Fibroblast of skin of left quadriceps (primary cell): ENCODE measurements at regions not wholly inside any gene's neighbourhood (a gene's known extent, or its start where the extent isn't known, plus 50 kb on each side); places are given as distances from the start of the nearest gene placed in this dataset.
"Not testable (repeated sequence)": the region's sequence is repeated elsewhere in the genome, so short reads cannot be mapped to it uniquely, and the experiment has no call there.

Experiments used
- DNase-seq, 2 experiments: peaks; one replicate each; pipeline ENCODE4 v3.0.0-alpha.2; 2013; ENCODE audit warnings: low read depth in 2 of 2

GRCh38 chr4:188433741-188434315, 294.6 kb downstream of the TRIML1 start:
- DNase-seq, result no peak

GRCh38 chr4:188434643-188435042, 295.4 kb downstream of the TRIML1 start:
- no peak for DNase-seq

GRCh38 chr4:188435381-188435780, 296.1 kb downstream of the TRIML1 start:
- DNase-seq, result no peak

DNA sequence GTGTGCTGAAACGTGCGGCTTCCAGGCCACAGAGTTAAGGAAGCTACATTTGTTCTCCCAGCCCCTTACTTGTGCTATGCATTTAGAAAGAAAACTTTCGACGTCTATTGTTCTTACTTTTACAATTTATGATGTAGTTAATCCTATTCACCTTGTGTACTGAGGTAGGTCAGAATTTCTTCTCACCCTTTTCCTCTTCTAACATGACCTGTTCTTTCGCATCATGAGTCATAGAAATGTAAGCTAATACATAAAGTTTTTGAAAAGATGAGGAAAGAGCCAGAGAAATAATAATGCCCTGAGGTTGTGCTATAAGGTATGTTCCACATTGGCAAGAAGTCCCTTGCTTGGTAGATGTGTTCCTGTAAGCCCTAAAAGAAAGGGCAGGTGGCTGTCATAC, 298.3 kb downstream of the TRIML1 start:
- DNase-seq, result no peak

DNA sequence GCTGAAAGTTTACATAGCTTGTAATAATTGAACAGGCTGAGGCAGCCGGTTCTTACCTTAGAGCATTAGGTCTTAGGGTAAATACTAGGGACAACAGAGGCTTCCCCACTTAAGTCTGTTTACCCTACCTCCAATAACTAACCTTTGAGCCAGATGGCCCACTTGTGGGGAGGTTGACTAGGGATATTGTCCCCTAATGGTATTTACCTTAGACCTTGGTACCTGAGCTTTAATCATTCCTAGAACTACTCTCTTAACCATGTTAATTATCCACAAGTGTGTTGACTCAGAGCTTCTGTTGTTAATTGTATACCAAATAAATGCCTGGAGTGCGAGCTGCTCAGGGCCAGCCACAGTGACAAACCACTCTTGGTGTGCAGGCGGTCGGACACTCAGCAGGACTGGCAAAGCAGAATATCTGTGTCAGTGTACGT, 299.2 kb downstream of the TRIML1 start:
- not testable (repeated sequence) for DNase-seq

- no peak for DNase-seq
Measured at GRCh38 chr4:188439641-188440311, 300.5 kb downstream of the TRIML1 start.

DNA sequence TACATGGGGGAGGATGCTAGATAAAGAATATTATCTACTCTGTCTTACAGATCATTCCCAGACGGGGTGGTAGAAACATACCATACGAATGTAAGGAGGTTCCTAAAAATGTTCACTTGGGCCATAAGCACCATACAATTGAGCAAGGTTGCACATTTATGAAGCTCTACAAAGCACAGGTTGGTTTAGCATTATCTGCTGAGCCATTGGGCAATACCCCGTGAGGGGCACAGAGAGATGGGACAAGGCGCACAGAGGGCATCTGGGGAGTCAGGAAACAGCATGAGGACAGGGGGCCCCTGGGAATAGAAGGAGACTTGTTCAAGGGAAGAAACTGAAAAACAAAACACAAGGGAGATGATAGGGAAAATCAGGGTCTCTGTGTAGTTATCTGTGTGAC, 305.3 kb downstream of the TRIML1 start:
- DNase-seq, result no peak

DNA sequence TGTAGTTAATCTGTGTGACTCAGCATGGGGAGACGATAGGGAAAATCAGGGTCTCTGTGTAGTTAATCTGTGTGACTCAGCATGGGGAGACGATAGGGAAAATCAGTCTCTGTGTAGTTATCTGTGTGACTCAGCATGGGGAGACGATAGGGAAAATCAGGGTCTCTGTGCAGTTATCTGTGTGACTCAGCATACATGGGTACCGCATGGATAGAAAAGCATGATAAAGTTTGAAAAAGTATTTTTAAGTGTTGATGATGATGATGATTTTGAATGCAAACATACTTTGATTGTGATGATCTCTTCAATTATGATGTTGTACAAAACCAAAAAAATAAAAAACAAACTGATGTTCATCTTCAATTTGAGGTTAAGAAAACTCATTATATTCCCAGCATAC, 309.8 kb downstream of the TRIML1 start:
- not testable (repeated sequence) for DNase-seq

GRCh38 chr4:188450571-188450970, 311.3 kb downstream of the TRIML1 start:
- DNase-seq, result no peak

DNA sequence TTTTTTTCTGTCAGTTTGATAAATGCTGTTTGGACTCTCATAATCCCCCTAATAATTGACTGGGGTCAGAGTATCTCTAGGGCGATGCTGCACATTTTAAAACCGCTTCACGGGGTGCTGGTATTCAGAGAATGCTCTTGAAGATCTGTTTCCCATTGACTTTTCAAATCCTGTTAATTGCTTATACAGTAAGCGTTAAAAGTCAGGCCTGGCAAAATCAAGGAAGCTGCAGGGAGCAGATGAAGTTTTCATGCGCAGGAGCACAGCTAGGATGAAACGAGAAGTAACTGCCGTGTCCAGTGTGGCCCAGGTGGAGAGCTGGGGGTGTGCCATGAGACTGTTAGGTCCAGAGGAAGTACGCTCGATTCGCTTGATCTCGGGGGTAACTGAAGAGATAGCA, 312.9 kb downstream of the TRIML1 start:
- DNase-seq, result no peak

GRCh38 chr4:188454575-188454974, 315.3 kb downstream of the TRIML1 start:
- DNase-seq, result no peak

GRCh38 chr4:188455062-188455752, 316.0 kb downstream of the TRIML1 start:
- DNase-seq, result no peak

GRCh38 chr4:188459381-188459780, 320.1 kb downstream of the TRIML1 start:
- DNase-seq, result no peak

- no peak for DNase-seq
Measured at GRCh38 chr4:188463909-188464308, 324.7 kb downstream of the TRIML1 start.

DNA sequence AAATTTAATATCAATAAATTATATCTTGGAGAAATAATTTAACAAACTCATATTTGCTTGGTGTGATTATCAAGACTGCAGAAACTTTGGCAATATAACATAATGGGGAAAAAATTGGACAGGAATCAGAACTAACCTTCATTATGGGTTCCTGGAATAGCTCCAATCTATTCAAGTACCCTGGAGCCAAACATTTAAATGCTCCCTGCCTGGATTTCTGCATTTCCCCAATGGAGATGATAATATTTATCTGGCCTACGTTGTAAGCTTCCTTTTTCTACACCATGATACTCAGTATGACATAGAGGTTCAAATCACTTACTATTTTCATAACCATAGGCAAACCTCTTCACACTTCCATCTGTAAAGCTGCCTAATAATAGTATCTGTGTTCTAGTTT, 326.8 kb downstream of the TRIML1 start:
- DNase-seq, result no peak

GRCh38 chr4:188484256-188484655, 345.0 kb downstream of the TRIML1 start:
- no peak for DNase-seq

DNA sequence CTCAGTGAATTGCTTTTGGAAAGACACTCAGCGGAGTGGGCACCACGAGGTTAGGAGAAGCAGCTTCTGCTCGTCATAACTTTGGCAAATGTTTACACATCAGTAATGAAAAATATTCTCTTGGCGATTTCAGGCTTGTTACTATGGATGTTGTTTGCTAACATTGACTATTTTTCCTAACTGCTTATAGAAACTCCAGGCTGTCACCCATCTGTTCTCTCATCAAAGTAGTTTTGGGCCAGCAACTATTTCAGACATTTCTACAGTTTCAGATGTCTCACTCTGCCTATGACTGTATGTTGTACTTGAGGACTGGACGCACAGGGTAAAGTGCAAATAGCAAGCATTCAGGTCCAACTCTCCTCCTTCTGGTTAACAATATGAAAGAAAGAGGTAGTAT, 346.7 kb downstream of the TRIML1 start:
- no peak for DNase-seq

DNA sequence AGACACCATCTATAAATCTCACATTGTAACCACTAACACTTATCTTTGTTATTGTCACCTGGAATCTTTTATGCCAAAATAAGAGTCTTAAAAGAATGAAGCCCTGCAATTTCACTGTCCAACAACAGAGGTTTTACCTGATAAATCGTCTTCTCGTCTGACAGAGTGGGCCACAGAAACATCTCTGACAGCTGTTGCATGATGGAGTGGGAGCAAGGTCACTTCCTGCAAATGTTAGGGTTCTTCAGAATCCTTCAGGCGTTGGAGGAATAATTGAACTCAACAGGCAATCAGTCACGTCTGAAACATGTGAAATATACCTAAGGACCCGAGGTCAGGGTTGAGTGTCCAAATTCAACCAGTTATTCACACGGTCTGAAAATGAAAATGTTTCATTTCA, 353.6 kb downstream of the TRIML1 start:
- DNase-seq, result no peak

DNA sequence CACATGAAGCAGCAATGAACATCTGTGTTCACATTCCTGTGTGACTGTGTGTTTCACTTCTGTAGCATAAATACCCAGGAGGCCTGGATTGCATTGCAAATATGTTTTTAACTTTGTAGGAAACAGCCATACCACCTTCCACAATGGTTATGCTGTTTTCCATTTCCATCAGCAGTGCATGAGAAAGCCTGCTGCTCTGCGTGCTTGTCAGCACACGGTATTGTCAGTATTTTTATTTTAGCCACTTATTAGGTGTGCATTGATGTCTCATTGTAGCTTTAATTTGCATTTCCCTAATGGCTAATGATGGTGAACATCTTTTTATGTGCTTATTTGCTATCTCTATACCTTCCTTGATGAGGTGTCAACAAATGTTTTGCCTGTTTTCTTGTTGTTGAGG, 355.9 kb downstream of the TRIML1 start:
- no peak for DNase-seq

DNA sequence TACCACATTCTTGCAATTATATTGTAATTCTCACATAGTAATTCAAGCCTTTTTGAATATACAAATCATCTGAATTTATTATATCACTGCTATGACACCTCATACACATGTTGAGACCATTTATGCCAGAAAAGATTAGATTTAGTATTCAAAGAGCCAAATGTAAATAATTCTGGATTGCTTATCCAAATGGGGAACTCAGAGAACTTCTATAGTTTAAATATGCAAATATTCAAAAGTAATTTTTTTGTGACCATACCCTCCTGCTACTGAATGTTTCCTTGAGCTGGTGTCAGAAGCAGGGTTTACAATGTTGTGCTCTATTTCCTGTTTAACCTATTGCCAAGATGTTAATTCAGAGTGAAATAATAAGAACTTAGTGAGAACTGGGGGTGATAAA, 372.2 kb downstream of the TRIML1 start:
- DNase-seq, result no peak

- DNase-seq, result no peak
Measured at GRCh38 chr4:188532751-188533150, 393.5 kb downstream of the TRIML1 start.

DNA sequence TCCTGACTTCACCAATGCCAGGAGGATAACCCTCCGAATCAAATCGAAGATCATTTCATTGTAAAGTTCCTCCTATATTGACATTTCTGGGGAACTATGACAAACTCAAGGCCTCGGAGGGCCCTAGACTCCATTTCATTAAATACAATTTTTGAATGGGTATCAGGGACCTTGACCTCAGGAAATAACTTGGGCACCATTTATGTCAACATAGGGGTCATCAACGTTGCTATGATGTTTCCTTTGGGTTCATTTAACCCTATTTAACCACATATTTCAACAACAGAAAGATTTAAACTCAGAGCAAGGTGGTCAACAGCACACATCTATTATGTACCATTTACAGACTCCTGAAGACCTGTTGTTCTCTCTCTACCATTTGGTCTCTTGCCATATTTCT, 395.1 kb downstream of the TRIML1 start:
- DNase-seq, result no peak

- DNase-seq, result no peak
Measured at GRCh38 chr4:188534917-188535316, 395.7 kb downstream of the TRIML1 start.
